CD14-positive monocyte (primary cell): ENCODE measurements at regions not wholly inside any gene's neighbourhood (a gene's known extent, or its start where the extent isn't known, plus 50 kb on each side); places are given as distances from the start of the nearest gene placed in this dataset.

Experiments used
- DNase-seq, 3 donors: peaks; one replicate each; pipeline ENCODE4 v3.0.0-alpha.2; 2011 to 2022
- H2AFZ ChIP-seq: 2 replicates; pipeline ENCODE4 v1.6.0; 2012; ENCODE audit warnings: mild to moderate bottlenecking, low read depth, low read length, inconsistent platforms; ENCODE audit not compliant: insufficient read depth, poor library complexity, severe bottlenecking
- H3K27ac ChIP-seq, 2 donors: 1 replicate in 1 of 2; 2 replicates in 1 of 2; pipeline ENCODE4 v1.5.1; 2012 to 2013; ENCODE audit warnings: low read length in 2 of 2, control low read depth in 1 of 2, inconsistent platforms in 1 of 2, low read depth in 1 of 2, mild to moderate bottlenecking in 1 of 2
- H3K27me3 ChIP-seq, 2 donors: one replicate each; pipeline versions ENCODE4 v1.6.0 to v1.6.1; 2011 to 2013; ENCODE audit warnings: low read length in 2 of 2; ENCODE audit not compliant: control insufficient read depth in 2 of 2, insufficient read depth in 2 of 2
- H3K36me3 ChIP-seq, 2 donors: replicated peaks in 1 of 2; 1 replicate in 1 of 2; 2 replicates in 1 of 2; pipeline versions ENCODE4 v1.5.1 to v1.6.1; 2012 to 2013; ENCODE audit warnings: low read length in 2 of 2, control low read depth in 1 of 2, inconsistent platforms in 1 of 2, mild to moderate bottlenecking in 1 of 2; ENCODE audit not compliant: insufficient read depth in 2 of 2, control insufficient read depth in 1 of 2
- H3K4me1 ChIP-seq, 2 donors: 1 replicate in 1 of 2; 2 replicates in 1 of 2; pipeline versions ENCODE4 v1.5.1 to v1.6.1; 2012 to 2013; ENCODE audit warnings: low read length in 2 of 2, control low read depth in 1 of 2, inconsistent platforms in 1 of 2, mild to moderate bottlenecking in 1 of 2, moderate library complexity in 1 of 2; ENCODE audit not compliant: insufficient read depth in 2 of 2, control insufficient read depth in 1 of 2
- H3K4me2 ChIP-seq: replicated peaks from 2 replicates; pipeline ENCODE3; 2012; ENCODE audit warnings: low read length, moderate library complexity, mild to moderate bottlenecking; ENCODE audit not compliant: poor library complexity, severe bottlenecking; ENCODE audit errors: extremely low read depth
- H3K4me3 ChIP-seq, 3 experiments: fragments of 200-600 bp in 1 of 3; sonication (generic) in 1 of 3; replicated peaks in 1 of 3; 1 replicate in 2 of 3; 2 replicates in 1 of 3; pipeline ENCODE4 v1.5.1; 2011 to 2013; ENCODE audit warnings: low read length in 3 of 3, mild to moderate bottlenecking in 3 of 3, control low read depth in 2 of 3, low read depth in 2 of 3, inconsistent platforms in 1 of 3, moderate library complexity in 1 of 3
- H3K79me2 ChIP-seq: 2 replicates; pipeline ENCODE4 v1.6.0; 2012; ENCODE audit warnings: mild to moderate bottlenecking, control low read depth, inconsistent platforms, low read length, moderate library complexity; ENCODE audit not compliant: insufficient read depth
- H3K9ac ChIP-seq: 2 replicates; pipeline ENCODE4 v1.6.0; 2017; ENCODE audit warnings: low read length, mild to moderate bottlenecking; ENCODE audit not compliant: insufficient read depth, poor library complexity, severe bottlenecking
- H3K9me3 ChIP-seq, 2 donors: replicated peaks in 1 of 2; 1 replicate in 1 of 2; 2 replicates in 1 of 2; pipeline versions ENCODE4 v1.5.1 to v1.6.1; 2012 to 2013; ENCODE audit warnings: low read length in 2 of 2, control low read depth in 1 of 2; ENCODE audit not compliant: control insufficient read depth in 1 of 2, insufficient read depth in 1 of 2
- H4K20me1 ChIP-seq: 2 replicates; pipeline ENCODE4 v1.6.0; 2012; ENCODE audit warnings: mild to moderate bottlenecking, low read length, control low read depth, moderate library complexity; ENCODE audit not compliant: insufficient read depth
- H3K27ac Mint-ChIP-seq, 7 donors: one replicate each; pipeline ENCODE4 v1.8.0; 2020; ENCODE audit warnings: mild to moderate bottlenecking in 7 of 7, mixed read lengths in 7 of 7, moderate library complexity in 6 of 7, inconsistent platforms in 2 of 7
- H3K27me3 Mint-ChIP-seq, 3 donors: one replicate each; pipeline ENCODE4 v1.8.0; 2021 to 2022; ENCODE audit warnings: low read depth in 3 of 3, mild to moderate bottlenecking in 3 of 3, mixed read lengths in 3 of 3, moderate library complexity in 3 of 3, inconsistent platforms in 1 of 3
- H3K36me3 Mint-ChIP-seq, 2 donors: one replicate each; pipeline ENCODE4 v1.8.0; 2020; ENCODE audit warnings: mixed read lengths in 2 of 2, inconsistent platforms in 1 of 2, mild to moderate bottlenecking in 1 of 2
- H3K4me1 Mint-ChIP-seq: one replicate; pipeline ENCODE4 v1.8.0; 2020; ENCODE audit warnings: mild to moderate bottlenecking, mixed read lengths
- H3K4me3 Mint-ChIP-seq, 2 donors: one replicate each; pipeline ENCODE4 v1.8.0; 2020; ENCODE audit warnings: mild to moderate bottlenecking in 2 of 2, mixed read lengths in 2 of 2, moderate library complexity in 1 of 2
- H3K9me3 Mint-ChIP-seq, 7 donors: one replicate each; pipeline ENCODE4 v1.8.0; 2020 to 2022; ENCODE audit warnings: mixed read lengths in 7 of 7, mild to moderate bottlenecking in 6 of 7, moderate library complexity in 6 of 7, inconsistent platforms in 2 of 7
- WGBS: methylation state at CpG from one replicate; pipeline ENCODE4 v1.1.5; 2013; ENCODE audit warnings: missing lambda C conversion rate; ENCODE audit not compliant: insufficient coverage; 5-methylcytosine and 5-hydroxymethylcytosine counted together
- intact Hi-C, 2 donors: fragments of 100-400 bp; cut with micrococcal nuclease; formaldehyde crosslinking; loops; one replicate each; pipeline versions ENCODE4 v1.15.0 to v1.15.1; 2023
- TF ChIP-seq, protein P1 (sequence below): fragments of 200-600 bp; IDR thresholded peaks from one replicate; pipeline ENCODE4 v1.8.0; 2022; ENCODE audit warnings: antibody characterized with exemption, mild to moderate bottlenecking

DNA sequence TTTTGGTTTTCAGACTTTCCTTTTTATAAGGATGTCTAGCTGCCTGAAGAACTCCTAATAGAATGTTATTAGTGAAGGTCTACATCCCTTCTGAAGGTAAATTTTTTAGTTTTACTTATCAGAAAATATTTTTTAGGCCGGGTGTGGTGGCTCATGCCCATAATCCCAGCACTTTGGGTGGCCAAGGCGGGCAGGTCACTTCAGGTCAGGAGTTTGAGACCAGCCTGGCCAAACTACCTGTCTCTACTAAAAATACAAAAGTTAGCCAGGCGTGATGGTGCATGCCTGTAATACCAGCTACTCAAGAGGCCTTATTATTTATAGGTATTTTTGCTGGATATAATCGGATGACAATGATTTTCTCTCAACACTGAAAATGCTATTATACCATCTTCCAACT is 181.9 kb upstream of the KCNK2 start:
- H3K4me3 ChIP-seq = no peak overlapping the region
- H3K4me2 ChIP-seq = no peak overlapping the region
- H3K9ac ChIP-seq = no peak overlapping the region
- no peak overlapping the region for H3K27ac ChIP-seq
- H3K27me3 ChIP-seq = no peaks in the 10 kb centered on the region
- H4K20me1 ChIP-seq = no peaks in the 10 kb centered on the region
- H2AFZ ChIP-seq = no peak overlapping the region
- intact Hi-C loops = no loop called here
- 57% methylated on average over 1 of the region's 4 CpGs for WGBS
- no peaks in the 10 kb centered on the region for H3K36me3 ChIP-seq
- Mint-ChIP-seq H3K27ac (no peak overlapping the region), H3K4me1 (no peaks in the 10 kb centered on the region), H3K27me3 (no peaks in the 10 kb centered on the region), H3K36me3 (no peaks in the 10 kb centered on the region), H3K4me3 (no peak overlapping the region), H3K9me3 (peaks cover 0 to 8% (median 0%) of the 10 kb centered on the region in 7 donors)
- H3K4me1 ChIP-seq = no peaks in the 10 kb centered on the region
- TF ChIP-seq, protein P1, sequence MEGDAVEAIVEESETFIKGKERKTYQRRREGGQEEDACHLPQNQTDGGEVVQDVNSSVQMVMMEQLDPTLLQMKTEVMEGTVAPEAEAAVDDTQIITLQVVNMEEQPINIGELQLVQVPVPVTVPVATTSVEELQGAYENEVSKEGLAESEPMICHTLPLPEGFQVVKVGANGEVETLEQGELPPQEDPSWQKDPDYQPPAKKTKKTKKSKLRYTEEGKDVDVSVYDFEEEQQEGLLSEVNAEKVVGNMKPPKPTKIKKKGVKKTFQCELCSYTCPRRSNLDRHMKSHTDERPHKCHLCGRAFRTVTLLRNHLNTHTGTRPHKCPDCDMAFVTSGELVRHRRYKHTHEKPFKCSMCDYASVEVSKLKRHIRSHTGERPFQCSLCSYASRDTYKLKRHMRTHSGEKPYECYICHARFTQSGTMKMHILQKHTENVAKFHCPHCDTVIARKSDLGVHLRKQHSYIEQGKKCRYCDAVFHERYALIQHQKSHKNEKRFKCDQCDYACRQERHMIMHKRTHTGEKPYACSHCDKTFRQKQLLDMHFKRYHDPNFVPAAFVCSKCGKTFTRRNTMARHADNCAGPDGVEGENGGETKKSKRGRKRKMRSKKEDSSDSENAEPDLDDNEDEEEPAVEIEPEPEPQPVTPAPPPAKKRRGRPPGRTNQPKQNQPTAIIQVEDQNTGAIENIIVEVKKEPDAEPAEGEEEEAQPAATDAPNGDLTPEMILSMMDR = no peak
- H3K9me3 ChIP-seq = no peaks in the 10 kb centered on the region
- no peaks in the 10 kb centered on the region for H3K79me2 ChIP-seq
- no peak for DNase-seq

DNA sequence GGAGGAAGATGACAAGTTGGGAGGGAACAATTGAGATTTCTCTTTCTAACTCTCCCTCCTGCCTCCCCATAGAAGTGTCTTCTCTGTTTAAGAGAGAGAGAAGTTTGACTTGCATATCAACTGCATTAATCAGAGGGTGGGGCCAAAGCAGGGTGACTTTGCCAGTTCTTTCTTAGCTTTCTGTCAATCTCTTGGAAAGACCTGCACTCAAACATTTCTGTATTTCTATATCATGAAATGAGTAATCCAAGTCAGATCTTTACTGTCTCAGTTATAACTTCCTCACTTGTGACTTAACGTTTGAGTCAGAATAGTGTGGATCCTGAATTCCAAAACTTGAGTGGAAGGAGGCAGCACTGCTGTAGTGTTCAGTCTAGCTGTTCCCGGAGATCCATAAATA is 180.8 kb upstream of the KCNK2 start:
- intact Hi-C loops = no loop called here

More for the DNA sequence above, 180.8 kb upstream of the KCNK2 start:
- Histone ChIP-seq H3K4me1 (no peaks in the 10 kb centered on the region), H3K9ac (no peak overlapping the region), H3K27ac (no peak overlapping the region), H4K20me1 (no peaks in the 10 kb centered on the region), H3K27me3 (no peaks in the 10 kb centered on the region), H3K4me2 (no peak overlapping the region), H3K9me3 (no peaks in the 10 kb centered on the region), H2AFZ (no peak overlapping the region), H3K79me2 (no peaks in the 10 kb centered on the region), H3K4me3 (no peak overlapping the region), H3K36me3 (no peaks in the 10 kb centered on the region)
- Mint-ChIP-seq H3K36me3 (no peaks in the 10 kb centered on the region), H3K9me3 (peaks cover 0 to 8% (median 0%) of the 10 kb centered on the region in 7 donors), H3K27me3 (no peaks in the 10 kb centered on the region), H3K27ac (no peak overlapping the region), H3K4me3 (no peak overlapping the region), H3K4me1 (no peaks in the 10 kb centered on the region)
- no peak for DNase-seq
- TF ChIP-seq, protein P1 = no peak
- no CpG with 5 or more reads among the region's 2 CpGs for WGBS
